ENCODE measurements at regions not wholly inside any gene's neighbourhood (a gene's known extent, or its start where the extent isn't known, plus 50 kb on each side); places are given as distances from the start of the nearest gene placed in this dataset.

GRCh38 chr6:113627480-113627879 lies 229.7 kb upstream of the MARCKS start:
- no peak overlapping the region for H3K27ac ChIP-seq
- no peak overlapping the region for H3K4me3 ChIP-seq
- DNase-seq (ENCODE audit: low spot score): no peak
- TF ChIP-seq, protein P1, sequence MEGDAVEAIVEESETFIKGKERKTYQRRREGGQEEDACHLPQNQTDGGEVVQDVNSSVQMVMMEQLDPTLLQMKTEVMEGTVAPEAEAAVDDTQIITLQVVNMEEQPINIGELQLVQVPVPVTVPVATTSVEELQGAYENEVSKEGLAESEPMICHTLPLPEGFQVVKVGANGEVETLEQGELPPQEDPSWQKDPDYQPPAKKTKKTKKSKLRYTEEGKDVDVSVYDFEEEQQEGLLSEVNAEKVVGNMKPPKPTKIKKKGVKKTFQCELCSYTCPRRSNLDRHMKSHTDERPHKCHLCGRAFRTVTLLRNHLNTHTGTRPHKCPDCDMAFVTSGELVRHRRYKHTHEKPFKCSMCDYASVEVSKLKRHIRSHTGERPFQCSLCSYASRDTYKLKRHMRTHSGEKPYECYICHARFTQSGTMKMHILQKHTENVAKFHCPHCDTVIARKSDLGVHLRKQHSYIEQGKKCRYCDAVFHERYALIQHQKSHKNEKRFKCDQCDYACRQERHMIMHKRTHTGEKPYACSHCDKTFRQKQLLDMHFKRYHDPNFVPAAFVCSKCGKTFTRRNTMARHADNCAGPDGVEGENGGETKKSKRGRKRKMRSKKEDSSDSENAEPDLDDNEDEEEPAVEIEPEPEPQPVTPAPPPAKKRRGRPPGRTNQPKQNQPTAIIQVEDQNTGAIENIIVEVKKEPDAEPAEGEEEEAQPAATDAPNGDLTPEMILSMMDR (IDR thresholded peaks at IDR 0.05): no peak

- Histone ChIP-seq H3K27ac (no peak overlapping the region), H3K4me3 (no peak overlapping the region)
- TF ChIP-seq, protein P1 (IDR thresholded peaks at IDR 0.05): no peak
- DNase-seq (ENCODE audit: low spot score): no peak
These were observed 227.9 kb upstream of the MARCKS start for GRCh38 chr6:113629256-113629655.

GRCh38 chr6:113629975-113630737 lies 227.0 kb upstream of the MARCKS start:
- Histone ChIP-seq H3K4me3 (no peak overlapping the region), H3K27ac (no peak overlapping the region)
- no peak for DNase-seq (ENCODE audit: low spot score)
- TF ChIP-seq, protein P1 (IDR thresholded peaks at IDR 0.05): no peak

DNA sequence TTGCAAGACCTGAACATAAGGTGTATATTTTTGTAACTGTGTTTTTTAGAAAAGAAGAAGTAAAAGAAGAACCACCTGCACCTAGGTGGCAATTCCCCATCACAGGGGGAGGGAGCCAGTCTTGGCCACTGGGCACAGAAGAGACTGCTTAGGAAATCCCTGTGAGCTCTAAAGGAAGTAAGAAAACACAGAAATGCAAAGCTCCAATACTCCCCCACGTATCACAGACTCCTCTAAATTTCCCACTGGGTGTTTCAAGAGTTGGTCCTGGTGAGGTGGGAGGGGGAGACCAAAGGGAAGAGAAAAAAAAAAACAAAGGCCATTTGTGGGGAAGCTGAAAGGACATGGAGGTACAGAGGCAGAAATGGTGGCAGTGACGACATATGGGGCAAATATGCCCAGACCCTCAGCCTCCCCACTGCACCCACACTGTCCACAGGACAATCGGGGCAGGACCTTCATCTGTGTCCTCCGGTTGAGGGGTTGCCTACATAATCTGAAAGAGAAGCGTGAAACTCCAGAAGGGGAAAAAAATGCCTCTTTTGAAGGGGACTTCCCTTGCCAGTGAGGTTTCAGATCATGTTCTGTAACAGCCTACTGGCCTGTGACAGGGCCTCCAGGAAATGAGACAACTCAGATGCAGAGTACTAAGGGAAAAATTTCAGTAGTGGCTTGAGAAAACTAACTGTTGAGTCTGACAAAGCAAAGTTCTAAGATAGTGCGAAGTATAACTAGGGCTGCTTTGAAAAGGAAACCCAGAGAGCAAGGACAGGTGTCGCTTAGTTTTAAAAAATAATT lies 226.2 kb upstream of the MARCKS start:
- Histone ChIP-seq H3K27ac (peak overlapping the region; percentile 27 to 65), H3K4me3 (no peak overlapping the region)
- DNase-seq (ENCODE audit: low spot score): no peak
- TF ChIP-seq, protein P1 (IDR thresholded peaks at IDR 0.05): no peak

DNA sequence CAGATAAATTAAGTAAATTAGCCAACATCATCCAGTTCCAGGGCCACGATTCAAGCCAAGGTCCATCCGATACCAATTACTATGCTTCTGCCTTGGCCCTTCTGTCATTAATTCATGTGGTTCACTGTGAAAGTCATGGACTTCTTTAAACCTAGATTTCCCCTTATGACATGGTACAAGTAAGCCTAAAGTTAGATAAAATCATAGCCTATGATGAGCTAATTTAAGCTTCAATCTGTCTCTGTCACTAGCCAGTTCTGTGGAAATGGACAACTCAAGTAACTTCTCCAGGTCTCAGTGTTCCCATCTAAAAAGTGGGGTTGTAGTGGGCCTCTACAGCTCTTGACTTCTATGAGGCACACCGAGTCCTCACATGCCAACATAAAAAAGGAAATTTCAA lies 225.5 kb upstream of the MARCKS start:
- H3K27ac ChIP-seq: peak overlapping the region; percentile 27 to 65

GRCh38 chr6:113632220-113632864 lies 224.8 kb upstream of the MARCKS start:
- H3K27ac ChIP-seq: peak overlapping the region; percentile 65 to 66
- peak overlapping the region; percentile 57 for H3K4me3 ChIP-seq
- TF ChIP-seq, protein P1 (IDR thresholded peaks at IDR 0.05): no peak
- DNase-seq (ENCODE audit: low spot score): no peak

More for the DNA sequence above, 225.5 kb upstream of the MARCKS start:
- DNase-seq (ENCODE audit: low spot score): no peak
- no peak overlapping the region for H3K4me3 ChIP-seq
- TF ChIP-seq, protein P1 (IDR thresholded peaks at IDR 0.05): no peak
